HG03439 (cell line): ENCODE measurements at regions not wholly inside any gene's neighbourhood (a gene's known extent, or its start where the extent isn't known, plus 50 kb on each side); places are given as distances from the start of the nearest gene placed in this dataset.
"Not testable (repeated sequence)": the region's sequence is repeated elsewhere in the genome, so short reads cannot be mapped to it uniquely, and the experiment has no call there.

Source experiments
- ATAC-seq: cut with Tn5 transposase; IDR thresholded peaks from one replicate; pipeline ENCODE4 v1.9.1; 2021; ENCODE audit warnings: mild to moderate bottlenecking, moderate library complexity; ENCODE audit not compliant: unreplicated experiment

DNA sequence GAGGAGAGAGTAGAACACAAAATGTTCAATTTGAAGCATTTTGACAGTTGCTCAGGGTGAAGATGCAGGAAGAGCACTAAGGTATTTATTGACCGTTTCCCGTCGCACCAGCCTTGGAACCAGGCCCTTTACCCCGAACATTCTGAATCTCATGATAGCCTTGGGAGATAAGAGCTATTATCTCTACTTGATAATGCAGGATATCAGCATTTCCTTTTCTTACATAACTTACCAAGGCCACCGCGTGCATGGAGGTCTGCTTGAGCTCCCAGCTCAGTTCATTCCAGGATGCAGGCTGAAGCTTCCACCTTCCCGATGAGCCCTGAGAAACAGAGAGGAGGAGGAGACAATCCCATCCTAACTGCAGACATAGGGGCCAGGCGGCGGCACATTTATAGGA, 324.2 kb upstream of the COBL start:
- no peak for ATAC-seq

- ATAC-seq, result no peak
Observed at GRCh38 chr7:51639661-51640334, 323.2 kb upstream of the COBL start.

GRCh38 chr7:51636503-51636902, 319.9 kb upstream of the COBL start:
- no peak for ATAC-seq

- ATAC-seq, result no peak
Observed at GRCh38 chr7:51635775-51636174, 319.2 kb upstream of the COBL start.

GRCh38 chr7:51634538-51634937, 317.9 kb upstream of the COBL start:
- no peak for ATAC-seq

- ATAC-seq, result no peak
Observed at GRCh38 chr7:51634025-51634424, 317.4 kb upstream of the COBL start.

DNA sequence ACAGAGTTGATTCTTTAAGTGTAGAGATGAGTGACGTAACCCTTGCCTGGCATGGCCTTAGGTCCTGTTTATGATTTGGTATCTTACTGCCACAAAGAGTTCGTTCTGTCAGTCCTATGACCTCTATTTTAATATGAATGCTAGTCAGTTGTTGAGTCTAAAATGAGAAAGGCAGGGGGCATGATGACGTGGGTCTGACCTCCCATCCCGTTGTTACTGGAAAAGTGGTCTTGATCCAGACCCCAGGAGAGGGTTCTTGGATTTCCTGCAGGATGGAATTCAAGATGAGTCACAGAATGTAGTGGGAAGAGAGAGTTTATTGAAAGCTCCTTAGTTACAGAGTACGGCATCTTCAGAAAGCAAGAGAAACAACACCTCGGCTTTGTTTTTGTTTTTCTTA, 317.0 kb upstream of the COBL start:
- ATAC-seq, result no peak

GRCh38 chr7:51633006-51633405, 316.4 kb upstream of the COBL start:
- no peak for ATAC-seq

DNA sequence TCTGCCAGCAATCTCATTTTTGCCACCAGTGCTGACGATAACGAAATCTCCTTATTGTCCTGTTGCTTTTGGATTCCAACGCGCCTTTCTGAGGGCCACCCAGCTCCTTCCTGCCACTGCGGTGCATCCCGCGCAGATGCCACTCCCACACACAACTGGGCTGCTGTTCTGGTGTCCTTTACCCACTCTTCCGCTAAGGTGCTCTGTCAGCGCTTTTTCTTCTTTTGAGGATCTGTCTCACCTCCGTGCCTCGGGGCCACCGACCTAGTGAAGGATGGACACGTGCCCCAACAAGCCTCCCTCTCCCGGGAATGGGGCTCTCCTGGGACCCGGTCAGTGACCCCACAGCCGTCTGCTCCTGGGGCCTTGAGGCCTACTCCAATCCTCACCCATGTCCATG, 314.3 kb upstream of the COBL start:
- no peak for ATAC-seq

DNA sequence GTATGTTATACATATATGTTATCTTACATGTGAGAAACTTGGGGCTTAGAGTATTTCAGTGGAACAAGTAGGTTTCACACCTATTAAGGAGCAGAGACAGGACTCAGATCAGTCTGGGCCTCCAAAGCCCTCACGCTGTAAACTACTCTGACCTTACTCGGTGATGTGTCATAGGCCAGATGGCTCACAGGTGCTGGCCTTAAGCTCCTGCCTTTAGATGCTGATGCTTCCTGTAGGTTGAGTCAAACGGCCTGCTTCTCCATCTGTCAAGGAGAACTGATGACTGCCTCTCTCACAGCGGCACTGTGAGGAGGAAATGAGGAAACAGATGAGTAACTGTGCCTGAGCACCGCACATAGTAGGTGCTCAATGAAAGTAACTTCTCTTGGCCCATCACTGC, 312.6 kb upstream of the COBL start:
- no peak for ATAC-seq

GRCh38 chr7:51621956-51622355, 305.3 kb upstream of the COBL start:
- no peak for ATAC-seq

GRCh38 chr7:51620706-51621105, 304.1 kb upstream of the COBL start:
- no peak for ATAC-seq

DNA sequence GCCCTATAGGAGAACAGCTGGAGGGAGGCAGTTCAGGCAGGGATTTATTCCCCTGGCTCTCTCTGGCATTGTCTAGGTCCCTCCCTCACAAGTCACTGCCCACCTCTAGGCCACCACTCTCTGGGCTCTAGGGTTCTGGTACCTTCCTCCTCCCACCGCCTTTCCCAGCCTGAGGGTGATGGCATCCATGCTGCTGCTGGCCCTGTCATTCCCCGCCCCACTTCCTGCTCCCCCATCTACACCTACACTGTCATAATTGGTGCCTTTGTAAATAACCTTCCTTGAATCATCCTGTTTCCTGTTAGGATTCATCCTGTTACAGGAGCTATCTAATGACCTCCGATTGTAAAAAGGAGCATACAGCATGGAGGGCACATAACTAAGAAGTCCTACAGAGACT, 303.3 kb upstream of the COBL start:
- ATAC-seq, result no peak

DNA sequence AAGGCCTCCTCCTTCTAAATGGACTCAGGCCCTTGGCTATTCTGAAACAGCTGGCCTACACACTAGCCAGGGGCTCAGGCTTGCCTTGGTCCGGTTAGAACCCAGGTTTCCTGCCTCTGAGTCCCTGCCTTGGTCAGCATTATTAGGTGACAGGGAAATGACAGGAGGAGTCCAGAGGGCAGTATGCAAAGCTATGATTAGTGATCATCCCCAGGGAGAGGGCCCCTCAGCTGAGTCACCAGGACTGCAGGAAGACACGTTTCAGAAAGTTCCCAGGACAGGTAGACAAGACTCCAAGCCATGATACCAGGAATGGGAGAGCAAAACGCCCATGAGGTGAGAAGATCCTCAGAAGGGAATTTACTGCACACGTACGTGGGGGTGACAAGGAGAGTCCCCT, 301.1 kb upstream of the COBL start:
- ATAC-seq, result no peak

- ATAC-seq, result no peak
Observed at GRCh38 chr7:51613911-51614357, 297.3 kb upstream of the COBL start.

DNA sequence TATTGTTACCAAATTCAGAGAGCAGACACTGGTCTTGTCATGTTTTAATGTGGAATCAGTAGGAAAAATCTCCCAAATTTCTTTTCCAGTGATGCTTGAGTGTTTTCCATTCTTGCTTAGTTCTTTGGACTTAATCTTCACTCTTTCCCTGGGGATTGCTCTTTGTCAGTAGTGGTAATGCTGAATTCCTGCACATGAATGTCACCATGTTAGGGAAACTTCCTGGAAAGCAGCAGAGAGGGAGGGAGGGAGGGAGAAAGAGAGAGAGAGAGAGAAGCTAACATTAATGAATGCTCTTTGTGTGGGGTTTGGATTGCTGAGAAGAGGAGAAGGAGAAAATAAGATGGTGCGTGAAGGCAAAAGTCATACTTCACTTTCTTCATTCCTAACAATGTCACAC, 295.3 kb upstream of the COBL start:
- ATAC-seq, result no peak

- ATAC-seq, result no peak
Observed at GRCh38 chr7:51607447-51607846, 290.8 kb upstream of the COBL start.

- ATAC-seq, result no peak
Observed at GRCh38 chr7:51606601-51607154, 290.1 kb upstream of the COBL start.

DNA sequence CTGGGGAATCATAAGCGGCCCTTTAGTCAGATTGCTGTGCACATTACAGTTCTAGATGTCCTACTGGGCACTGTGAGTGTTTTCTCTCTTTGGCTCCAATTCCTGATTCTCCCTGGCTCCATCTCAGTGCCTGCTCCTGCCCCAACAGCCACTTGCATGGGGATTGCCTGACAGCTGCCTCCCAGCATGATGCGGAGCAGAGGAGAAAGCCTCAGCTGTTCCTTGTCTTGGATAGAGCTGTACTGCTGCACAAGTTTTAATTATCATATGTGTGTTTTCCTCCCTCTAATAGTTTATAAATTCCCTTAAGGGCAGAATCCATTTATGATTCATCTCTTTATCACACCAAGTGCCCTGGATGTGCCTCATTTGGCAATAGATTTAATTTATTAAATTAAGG, 285.8 kb upstream of the COBL start:
- no peak for ATAC-seq

DNA sequence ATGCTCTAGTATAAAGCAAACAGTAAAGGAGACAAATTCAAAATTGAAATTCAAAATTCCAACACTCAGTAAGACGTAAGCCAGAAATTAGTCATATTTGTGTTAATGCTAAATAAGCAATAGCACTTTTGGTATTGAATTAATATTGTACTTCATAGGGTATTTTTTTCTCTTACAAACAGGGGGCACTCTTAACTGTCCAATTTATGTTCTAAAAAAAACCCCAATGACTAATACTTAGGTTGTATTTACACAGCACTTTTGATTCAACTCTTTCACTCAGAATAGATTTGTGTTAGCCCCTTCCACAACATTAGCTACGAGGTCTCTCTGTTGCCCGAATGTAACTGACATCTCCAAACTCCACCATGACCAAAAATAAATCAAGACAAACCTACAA, 284.9 kb upstream of the COBL start:
- no peak for ATAC-seq

GRCh38 chr7:51599935-51600334, 283.3 kb upstream of the COBL start:
- not testable (repeated sequence) for ATAC-seq

DNA sequence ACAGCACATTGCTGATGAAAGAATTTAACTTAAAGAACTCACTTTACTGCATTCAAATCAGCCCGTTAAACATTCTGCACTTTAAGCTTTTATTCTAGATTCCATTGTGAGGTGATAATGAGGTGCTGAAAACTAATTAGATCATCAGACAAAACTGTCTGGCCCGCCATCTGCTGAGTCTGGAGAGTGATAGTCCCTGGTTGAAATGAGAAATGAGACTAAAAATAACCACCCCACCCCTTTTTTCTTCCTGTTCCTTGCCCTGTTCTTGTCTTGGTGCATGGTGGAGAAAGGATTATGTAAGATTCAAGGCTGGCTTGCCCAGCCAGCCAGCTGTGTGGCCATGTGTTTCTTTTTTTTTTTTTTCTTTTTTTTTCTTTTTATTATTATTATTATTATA, 277.0 kb upstream of the COBL start:
- no peak for ATAC-seq
